Adrenal gland (tissue), 5 donors: ENCODE measurements at regions not wholly inside any gene's neighbourhood (a gene's known extent, or its start where the extent isn't known, plus 50 kb on each side); places are given as distances from the start of the nearest gene placed in this dataset.

Experiments
- POLR2A ChIP-seq, 2 donors: fragments of 450-650 bp; IDR thresholded peaks; one replicate each; pipeline ENCODE4 v1.6.1; 2017; ENCODE audit warnings: antibody characterized with exemption in 2 of 2, mild to moderate bottlenecking in 2 of 2, moderate library complexity in 1 of 2
- TF ChIP-seq, protein P1 (sequence below), 6 experiments: fragments of 450-650 bp in 4 of 6; fragments of 200-600 bp in 2 of 6; sonication (generic) in 1 of 6; IDR thresholded peaks; 1 replicate in 5 of 6; 2 replicates in 1 of 6; pipeline versions ENCODE4 v1.5.1 to v1.8.0; 2016 to 2021; ENCODE audit warnings: antibody characterized with exemption in 6 of 6, mild to moderate bottlenecking in 2 of 6, moderate library complexity in 1 of 6
- donor health status: DM: no; HTN: no; CAD: no.

- TF ChIP-seq, protein P1, sequence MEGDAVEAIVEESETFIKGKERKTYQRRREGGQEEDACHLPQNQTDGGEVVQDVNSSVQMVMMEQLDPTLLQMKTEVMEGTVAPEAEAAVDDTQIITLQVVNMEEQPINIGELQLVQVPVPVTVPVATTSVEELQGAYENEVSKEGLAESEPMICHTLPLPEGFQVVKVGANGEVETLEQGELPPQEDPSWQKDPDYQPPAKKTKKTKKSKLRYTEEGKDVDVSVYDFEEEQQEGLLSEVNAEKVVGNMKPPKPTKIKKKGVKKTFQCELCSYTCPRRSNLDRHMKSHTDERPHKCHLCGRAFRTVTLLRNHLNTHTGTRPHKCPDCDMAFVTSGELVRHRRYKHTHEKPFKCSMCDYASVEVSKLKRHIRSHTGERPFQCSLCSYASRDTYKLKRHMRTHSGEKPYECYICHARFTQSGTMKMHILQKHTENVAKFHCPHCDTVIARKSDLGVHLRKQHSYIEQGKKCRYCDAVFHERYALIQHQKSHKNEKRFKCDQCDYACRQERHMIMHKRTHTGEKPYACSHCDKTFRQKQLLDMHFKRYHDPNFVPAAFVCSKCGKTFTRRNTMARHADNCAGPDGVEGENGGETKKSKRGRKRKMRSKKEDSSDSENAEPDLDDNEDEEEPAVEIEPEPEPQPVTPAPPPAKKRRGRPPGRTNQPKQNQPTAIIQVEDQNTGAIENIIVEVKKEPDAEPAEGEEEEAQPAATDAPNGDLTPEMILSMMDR (IDR thresholded peaks at IDR 0.05): no peak
- TF ChIP-seq POLR2A (IDR thresholded peaks at IDR 0.05): no peak
Observed at GRCh38 chr21:16625491-16625890, 887.4 kb upstream of the CXADR start.
